Stimulated activated CD8-positive, alpha-beta memory T cell treated with anti-CD3 and anti-CD28 coated beads, Interleukin-2, amount 100 ng/mL, for 1 hour (primary cell): ENCODE measurements at regions not wholly inside any gene's neighbourhood (a gene's known extent, or its start where the extent isn't known, plus 50 kb on each side); places are given as distances from the start of the nearest gene placed in this dataset.

Experiments
- DNase-seq, 2 donors: peaks; one replicate each; pipeline ENCODE4 v3.0.0-alpha.2; 2020; ENCODE audit warnings: low read depth in 2 of 2

GRCh38 chr5:54679686-54680085 lies 162.1 kb downstream of the SNX18 start:
- DNase-seq, result no peak

- no peak for DNase-seq
These were observed 161.2 kb downstream of the SNX18 start for GRCh38 chr5:54678737-54679136.

GRCh38 chr5:54676481-54677340 lies 159.2 kb downstream of the SNX18 start:
- DNase-seq, result no peak

- DNase-seq, result peak in 1 of 2 donors; percentile 2
These were observed 156.1 kb downstream of the SNX18 start for GRCh38 chr5:54673523-54674225.

- no peak for DNase-seq
These were observed 155.3 kb downstream of the SNX18 start for GRCh38 chr5:54672871-54673270.

GRCh38 chr5:54671681-54672080 lies 154.1 kb downstream of the SNX18 start:
- no peak for DNase-seq

- DNase-seq, result no peak
These were observed 153.6 kb downstream of the SNX18 start for GRCh38 chr5:54671111-54671531.

- no peak for DNase-seq
These were observed 152.7 kb downstream of the SNX18 start for GRCh38 chr5:54670281-54670680.

- DNase-seq, result no peak
These were observed 152.3 kb downstream of the SNX18 start for GRCh38 chr5:54669845-54670244.

GRCh38 chr5:54669285-54669684 lies 151.7 kb downstream of the SNX18 start:
- no peak for DNase-seq

GRCh38 chr5:54668096-54668495 lies 150.5 kb downstream of the SNX18 start:
- DNase-seq, result no peak

GRCh38 chr5:54667136-54667535 lies 149.6 kb downstream of the SNX18 start:
- DNase-seq, result no peak

GRCh38 chr5:54663866-54664265 lies 146.3 kb downstream of the SNX18 start:
- DNase-seq, result no peak

- DNase-seq, result no peak
These were observed 143.6 kb downstream of the SNX18 start for GRCh38 chr5:54661111-54661510.

- no peak for DNase-seq
These were observed 142.2 kb downstream of the SNX18 start for GRCh38 chr5:54659700-54660131.

GRCh38 chr5:54658010-54658409 lies 140.5 kb downstream of the SNX18 start:
- DNase-seq, result no peak

GRCh38 chr5:54656261-54656728 lies 138.7 kb downstream of the SNX18 start:
- DNase-seq, result no peak

- DNase-seq, result no peak
These were observed 138.2 kb downstream of the SNX18 start for GRCh38 chr5:54655761-54656160.

GRCh38 chr5:54655266-54655665 lies 137.7 kb downstream of the SNX18 start:
- DNase-seq, result no peak

- DNase-seq, result no peak
These were observed 136.5 kb downstream of the SNX18 start for GRCh38 chr5:54653956-54654614.

GRCh38 chr5:54651482-54652076 lies 134.0 kb downstream of the SNX18 start:
- no peak for DNase-seq

GRCh38 chr5:54649041-54649504 lies 131.5 kb downstream of the SNX18 start:
- no peak for DNase-seq
